ENCODE measurements at regions not wholly inside any gene's neighbourhood (a gene's known extent, or its start where the extent isn't known, plus 50 kb on each side); places are given as distances from the start of the nearest gene placed in this dataset.

- no peak for TF ChIP-seq CTCF (IDR thresholded peaks at IDR 0.05)
- TF ChIP-seq POLR2A (IDR thresholded peaks at IDR 0.05) = no peak
- no peaks in the 10 kb centered on the region for H3K36me3 ChIP-seq
- no peaks in the 10 kb centered on the region for H3K9me3 ChIP-seq
- no peak for DNase-seq
- peak overlapping the region in 2 of 4 donors; percentile 22 to 80 for H3K27ac ChIP-seq
- H3K27me3 ChIP-seq = no peaks in the 10 kb centered on the region
- no peaks in the 10 kb centered on the region for H3K4me1 ChIP-seq
- H3K4me3 ChIP-seq = no peak overlapping the region
These were observed 90.0 kb upstream of the ATL2 start for GRCh38 chr2:38466876-38467767.

- Histone ChIP-seq H3K27ac (peak overlapping the region in 2 of 4 donors; percentile 49 to 80), H3K36me3 (no peaks in the 10 kb centered on the region), H3K27me3 (no peaks in the 10 kb centered on the region), H3K4me1 (no peaks in the 10 kb centered on the region), H3K4me3 (no peak overlapping the region), H3K9me3 (no peaks in the 10 kb centered on the region)
- no peak for TF ChIP-seq POLR2A (IDR thresholded peaks at IDR 0.05)
- TF ChIP-seq CTCF (IDR thresholded peaks at IDR 0.05) = no peak
- DNase-seq = no peak
These were observed 89.3 kb upstream of the ATL2 start for GRCh38 chr2:38466409-38466808.

- Histone ChIP-seq H3K36me3 (no peaks in the 10 kb centered on the region), H3K9me3 (no peaks in the 10 kb centered on the region), H3K27ac (peak overlapping the region in 2 of 4 donors; percentile 49 to 80), H3K4me1 (no peaks in the 10 kb centered on the region), H3K4me3 (no peak overlapping the region), H3K27me3 (no peaks in the 10 kb centered on the region)
- TF ChIP-seq CTCF (IDR thresholded peaks at IDR 0.05) = peak in 4 of 6 experiments; percentile 39 to 61 (median 55)
- TF ChIP-seq POLR2A (IDR thresholded peaks at IDR 0.05) = no peak
- peak in 2 of 3 donors; percentile 21 to 66 for DNase-seq
These were observed 88.7 kb upstream of the ATL2 start for GRCh38 chr2:38465789-38466127.

- TF ChIP-seq CTCF (IDR thresholded peaks at IDR 0.05) (no peak), POLR2A (IDR thresholded peaks at IDR 0.05) (no peak)
- no peak for DNase-seq
- no peak overlapping the region for H3K4me3 ChIP-seq
- no peaks in the 10 kb centered on the region for H3K36me3 ChIP-seq
- H3K27ac ChIP-seq = peak overlapping the region in 1 of 4 donors; percentile 80
- no peaks in the 10 kb centered on the region for H3K27me3 ChIP-seq
- H3K4me1 ChIP-seq = no peaks in the 10 kb centered on the region
- no peaks in the 10 kb centered on the region for H3K9me3 ChIP-seq
These were observed 88.1 kb upstream of the ATL2 start for GRCh38 chr2:38464971-38465788.

GRCh38 chr2:38463752-38464151 lies 86.7 kb upstream of the ATL2 start:
- Histone ChIP-seq H3K27ac (no peak overlapping the region), H3K4me1 (no peaks in the 10 kb centered on the region), H3K9me3 (no peaks in the 10 kb centered on the region), H3K4me3 (no peak overlapping the region), H3K27me3 (no peaks in the 10 kb centered on the region), H3K36me3 (no peaks in the 10 kb centered on the region)
- DNase-seq = no peak
- TF ChIP-seq CTCF (IDR thresholded peaks at IDR 0.05) (no peak), POLR2A (IDR thresholded peaks at IDR 0.05) (no peak)
